Activated CD4-positive, alpha-beta T cell treated with anti-CD3 and anti-CD28 coated beads, Interleukin-2, Interleukin-4, amounts not matched to agents 100 ng/mL and 50 ng/mL, durations not matched to agents 16 hours and 8 hours (primary cell): ENCODE measurements at regions not wholly inside any gene's neighbourhood (a gene's known extent, or its start where the extent isn't known, plus 50 kb on each side); places are given as distances from the start of the nearest gene placed in this dataset.
"Not testable (repeated sequence)": the region's sequence is repeated elsewhere in the genome, so short reads cannot be mapped to it uniquely, and the experiment has no call there.

Experiments used
- DNase-seq: peaks from one replicate; pipeline ENCODE4 v3.0.0-alpha.2; 2020; ENCODE audit warnings: low spot score

GRCh38 chr9:22650145-22650544 is 203.5 kb downstream of the DMRTA1 start:
- DNase-seq, result no peak

GRCh38 chr9:22650946-22651345 is 204.3 kb downstream of the DMRTA1 start:
- no peak for DNase-seq

GRCh38 chr9:22654833-22655232 is 208.2 kb downstream of the DMRTA1 start:
- no peak for DNase-seq

- DNase-seq, result no peak
Measured at GRCh38 chr9:22657713-22658112, 211.1 kb downstream of the DMRTA1 start.

GRCh38 chr9:22658484-22658883 is 211.9 kb downstream of the DMRTA1 start:
- DNase-seq, result not testable (repeated sequence)

- DNase-seq, result no peak
Measured at GRCh38 chr9:22682536-22682935, 235.9 kb downstream of the DMRTA1 start.

- peak; percentile 35 for DNase-seq
Measured at GRCh38 chr9:22682961-22683699, 236.5 kb downstream of the DMRTA1 start.

GRCh38 chr9:22683700-22684075 is 237.1 kb downstream of the DMRTA1 start:
- DNase-seq, result peak; percentile 42

- no peak for DNase-seq
Measured at GRCh38 chr9:22693156-22693555, 246.5 kb downstream of the DMRTA1 start.

- no peak for DNase-seq
Measured at GRCh38 chr9:22700171-22700570, 253.5 kb downstream of the DMRTA1 start.

- DNase-seq, result no peak
Measured at GRCh38 chr9:22718653-22719052, 272.0 kb downstream of the DMRTA1 start.

GRCh38 chr9:22722492-22722891 is 275.9 kb downstream of the DMRTA1 start:
- no peak for DNase-seq

- no peak for DNase-seq
Measured at GRCh38 chr9:22731786-22732185, 285.2 kb downstream of the DMRTA1 start.

GRCh38 chr9:22739712-22740111 is 293.1 kb downstream of the DMRTA1 start:
- DNase-seq, result no peak

GRCh38 chr9:22740781-22741180 is 294.2 kb downstream of the DMRTA1 start:
- no peak for DNase-seq

- no peak for DNase-seq
Measured at GRCh38 chr9:22742401-22742800, 295.8 kb downstream of the DMRTA1 start.

GRCh38 chr9:22773501-22774220 is 327.0 kb downstream of the DMRTA1 start:
- DNase-seq, result no peak

GRCh38 chr9:22790329-22790728 is 343.7 kb downstream of the DMRTA1 start:
- no peak for DNase-seq

GRCh38 chr9:22808876-22809275 is 362.3 kb downstream of the DMRTA1 start:
- no peak for DNase-seq

- DNase-seq, result no peak
Measured at GRCh38 chr9:22809371-22809770, 362.7 kb downstream of the DMRTA1 start.

- DNase-seq, result no peak
Measured at GRCh38 chr9:22813529-22813928, 366.9 kb downstream of the DMRTA1 start.

GRCh38 chr9:22815246-22815645 is 368.6 kb downstream of the DMRTA1 start:
- no peak for DNase-seq

- no peak for DNase-seq
Measured at GRCh38 chr9:22817181-22817580, 370.6 kb downstream of the DMRTA1 start.

- DNase-seq, result no peak
Measured at GRCh38 chr9:22829236-22829635, 382.6 kb downstream of the DMRTA1 start.
